ENCODE measurements at regions not wholly inside any gene's neighbourhood (a gene's known extent, or its start where the extent isn't known, plus 50 kb on each side); places are given as distances from the start of the nearest gene placed in this dataset.
"Not testable (repeated sequence)": the region's sequence is repeated elsewhere in the genome, so short reads cannot be mapped to it uniquely, and the experiment has no call there.

DNA sequence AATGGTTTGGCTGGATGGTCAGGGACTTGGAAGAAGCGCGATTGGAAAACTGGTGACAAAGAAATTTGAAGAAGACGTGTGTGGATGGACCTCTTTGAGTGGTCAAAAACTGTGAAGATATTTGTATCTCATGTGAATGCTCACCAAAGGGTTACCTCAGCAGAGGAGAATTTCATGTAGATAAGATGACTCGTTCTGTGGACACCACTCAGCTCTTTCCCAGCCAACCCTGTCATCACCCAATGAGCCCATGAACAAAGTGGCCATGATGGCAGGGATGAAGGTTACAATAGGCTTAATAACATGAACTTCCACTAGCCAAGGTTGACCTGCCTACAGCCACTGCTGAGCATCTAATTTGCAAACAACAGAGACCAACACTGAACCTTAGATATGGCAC, 248.3 kb downstream of the KCNE4 start:
- no peak for DNase-seq

DNA sequence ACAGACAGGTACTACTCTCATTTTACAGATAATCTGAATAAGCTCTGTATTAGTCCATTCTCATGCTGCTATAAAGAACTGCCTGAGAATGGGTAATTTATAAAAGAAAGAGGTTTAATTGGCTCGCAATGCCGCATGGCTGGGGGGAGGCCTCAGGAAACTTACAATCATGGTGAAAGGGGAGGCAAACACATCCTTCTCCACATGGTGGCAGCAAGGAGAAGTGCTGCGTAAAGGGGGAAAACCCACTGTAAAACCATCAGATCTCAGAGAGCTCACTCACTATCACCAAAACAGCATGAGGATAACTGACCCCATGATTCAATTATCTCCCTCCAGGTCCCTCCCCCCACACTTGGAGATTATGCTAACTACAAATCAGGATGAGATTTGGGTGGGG, 254.4 kb downstream of the KCNE4 start:
- peak; percentile 47 for DNase-seq

DNA sequence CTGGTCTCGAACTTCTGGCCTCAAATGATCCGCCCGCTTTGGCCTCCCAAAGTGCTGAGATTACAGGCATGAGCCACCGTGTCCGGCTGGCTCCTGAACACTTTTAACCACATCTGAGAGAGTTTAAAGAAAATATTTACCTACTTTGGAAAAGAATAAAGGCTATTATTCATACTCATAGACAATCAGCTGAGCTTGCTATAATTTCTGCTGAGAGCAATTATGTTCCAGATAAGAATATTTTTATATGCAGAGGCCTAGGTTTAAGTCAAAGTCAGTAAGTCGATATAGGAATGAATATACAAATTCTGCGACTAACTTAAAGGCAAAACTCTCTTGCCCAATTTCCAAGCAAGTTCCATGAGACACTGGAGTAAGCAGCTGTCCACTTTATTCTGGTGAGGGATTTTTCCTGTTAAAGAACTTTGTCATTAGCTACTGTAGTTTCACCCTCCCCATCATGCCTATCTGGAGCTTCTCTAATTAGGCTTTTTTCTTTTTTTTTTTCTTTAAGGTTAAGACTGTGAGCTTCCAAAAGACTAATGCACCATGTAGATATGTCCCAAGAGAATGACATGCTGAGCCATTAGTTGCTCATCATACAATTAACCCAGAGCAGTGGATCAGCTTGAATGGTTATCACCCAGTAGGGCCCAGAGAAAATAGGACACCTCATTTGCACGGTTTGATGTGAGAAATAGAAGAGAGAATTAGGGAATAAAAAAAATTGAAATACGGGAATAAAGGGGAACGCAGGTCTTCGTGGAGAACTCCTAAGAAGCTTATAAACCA, 260.1 kb downstream of the KCNE4 start:
- no peak for DNase-seq

DNA sequence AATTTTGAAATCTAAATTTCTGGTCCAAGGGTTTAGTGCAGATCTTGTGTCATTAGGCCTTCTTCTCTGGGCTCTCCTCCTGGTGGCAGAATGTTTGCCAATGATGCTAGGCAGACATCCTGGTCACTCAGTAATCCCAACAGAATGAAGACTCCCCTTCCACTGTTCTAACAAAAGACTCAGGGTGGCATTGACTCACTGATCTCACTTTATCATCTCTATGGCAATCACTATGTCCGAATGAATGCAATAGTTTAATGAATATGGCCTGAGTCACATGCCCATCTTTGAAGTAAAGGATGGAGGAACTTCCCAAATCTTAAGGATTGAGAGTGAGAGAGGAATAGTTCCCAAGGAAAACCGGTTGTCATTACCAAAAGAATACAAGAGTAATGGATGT, 261.1 kb downstream of the KCNE4 start:
- no peak for DNase-seq

DNA sequence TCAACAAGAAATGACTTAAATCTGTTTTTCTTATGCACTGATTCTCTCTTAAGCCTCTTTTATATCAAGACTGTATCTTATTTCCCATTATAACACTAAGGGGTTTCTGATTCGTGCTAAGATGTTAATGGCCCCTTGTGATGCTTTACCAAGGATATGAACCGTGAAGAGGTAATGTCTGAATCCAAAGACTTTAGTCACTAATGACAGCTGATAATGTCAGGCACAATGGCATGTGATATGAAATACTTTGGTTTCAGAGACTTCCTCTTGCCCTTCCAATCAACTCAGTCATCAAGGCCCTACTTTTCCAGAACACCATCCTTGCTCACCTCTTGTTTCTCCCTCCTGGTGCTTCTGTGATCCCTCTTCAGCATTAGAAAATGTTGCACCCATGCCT, 262.8 kb downstream of the KCNE4 start:
- DNase-seq, result no peak

DNA sequence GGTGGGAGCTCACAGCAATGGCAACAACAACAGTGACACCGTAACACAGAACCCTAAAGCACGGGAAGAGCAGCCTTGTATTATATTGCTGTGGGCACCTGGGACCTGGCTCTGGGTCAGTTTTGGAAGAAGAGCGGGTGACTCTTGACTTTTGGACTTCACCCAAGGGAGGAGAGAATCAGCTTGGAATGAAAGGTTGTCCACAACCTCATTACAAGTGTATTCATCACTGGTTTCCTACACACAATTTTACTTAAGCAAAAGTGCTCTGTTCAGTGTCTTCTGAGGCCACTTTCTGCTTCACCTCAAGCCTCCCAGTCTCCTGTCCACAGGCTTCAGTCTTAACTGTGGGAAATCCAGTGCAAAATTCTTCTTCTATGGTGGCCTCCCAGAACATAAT, 263.8 kb downstream of the KCNE4 start:
- no peak for DNase-seq

DNA sequence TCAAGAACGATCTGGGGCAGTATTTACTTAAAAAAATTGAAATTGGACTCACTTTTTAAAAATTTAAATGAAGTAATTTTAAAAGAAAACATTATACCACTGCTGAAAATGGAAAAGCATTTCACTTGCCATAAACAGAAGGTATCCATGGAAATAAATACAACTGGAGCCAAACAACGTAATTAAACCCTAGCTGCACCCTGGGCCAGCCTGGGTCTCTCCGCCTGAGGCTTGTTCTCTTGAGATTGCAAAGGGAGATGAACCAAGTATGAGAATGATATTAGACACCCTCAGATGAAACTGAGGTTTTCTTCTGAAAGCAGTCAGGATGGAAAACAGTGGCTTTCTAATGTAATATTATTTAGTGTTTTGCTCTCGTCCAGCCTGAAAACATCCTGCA, 264.4 kb downstream of the KCNE4 start:
- no peak for DNase-seq

DNA sequence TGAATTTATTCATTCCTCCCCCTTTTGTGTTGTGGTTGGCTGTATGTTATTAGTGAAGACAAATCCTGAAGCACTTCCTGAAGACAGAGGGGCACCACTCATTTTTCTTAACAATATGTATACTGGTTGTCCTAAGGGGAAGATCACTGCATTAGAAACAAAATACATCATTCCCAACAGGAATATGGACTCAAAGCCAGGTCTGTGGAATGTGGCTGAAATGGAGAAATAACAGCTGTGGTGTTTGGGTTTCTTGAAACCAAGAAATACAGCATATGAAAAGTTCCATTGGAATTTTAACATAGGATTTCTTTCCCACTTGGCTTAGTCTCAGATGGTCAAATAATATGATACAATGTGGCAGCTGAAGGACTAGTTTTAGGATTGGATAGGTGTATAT, 267.6 kb downstream of the KCNE4 start:
- no peak for DNase-seq

DNA sequence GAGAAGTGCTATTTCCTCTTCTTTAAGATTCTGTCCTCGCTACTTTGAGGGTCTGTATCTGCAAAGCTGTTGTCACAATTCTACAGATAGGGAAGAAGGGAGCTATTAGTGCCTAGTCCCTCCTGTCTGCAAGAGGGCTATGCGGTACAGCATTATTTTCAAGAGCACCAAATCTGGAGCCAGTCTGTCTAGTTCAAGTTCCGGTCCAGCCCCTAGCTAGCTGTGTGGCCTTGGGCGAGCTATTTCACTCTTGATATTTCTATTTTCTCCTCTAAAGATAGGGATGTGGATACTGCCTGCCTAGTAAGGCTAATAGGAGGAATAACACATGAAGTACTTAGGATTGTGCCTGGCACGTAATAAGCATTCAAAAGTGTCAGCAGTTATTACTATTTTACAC, 272.4 kb downstream of the KCNE4 start:
- DNase-seq, result no peak

DNA sequence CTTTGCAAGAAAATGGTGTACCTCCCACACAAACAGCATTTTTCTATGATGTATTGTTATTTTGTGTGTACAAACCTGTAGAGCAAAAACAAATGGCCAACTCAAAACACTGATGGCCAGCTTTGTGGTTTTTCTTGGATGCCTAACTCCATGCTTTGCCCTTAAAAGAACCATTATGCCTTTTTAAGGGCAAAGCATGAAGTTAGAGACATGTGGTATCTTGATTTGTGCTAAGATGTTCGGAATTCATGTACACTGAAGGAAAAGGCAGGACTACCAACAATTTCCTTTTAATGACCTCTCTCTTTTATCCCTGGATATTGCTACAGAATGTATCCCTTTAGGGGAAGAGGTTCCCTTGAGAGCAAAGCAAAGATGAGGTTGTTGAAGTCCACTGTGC, 273.6 kb downstream of the SCG2 start:
- DNase-seq, result no peak

DNA sequence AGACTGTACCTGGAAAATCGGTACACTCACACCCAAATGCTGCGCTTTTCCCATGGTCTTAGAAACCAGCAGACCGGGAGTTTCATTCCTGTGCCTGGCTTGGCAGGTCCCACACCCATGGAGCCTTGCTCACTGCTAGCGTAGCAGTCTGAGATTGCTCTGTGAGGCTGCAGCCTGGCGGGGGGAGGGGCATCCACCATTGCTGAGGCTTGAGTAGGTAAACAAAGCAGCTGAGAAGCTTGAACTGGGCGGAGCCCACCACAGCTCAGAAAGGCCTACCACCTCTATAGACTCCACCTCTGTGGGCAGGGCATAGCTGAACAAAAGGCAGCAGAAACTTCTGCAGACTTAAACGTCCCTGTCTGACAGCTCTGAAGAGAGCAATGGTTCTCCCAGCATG, 271.4 kb downstream of the SCG2 start:
- DNase-seq, result not testable (repeated sequence)

DNA sequence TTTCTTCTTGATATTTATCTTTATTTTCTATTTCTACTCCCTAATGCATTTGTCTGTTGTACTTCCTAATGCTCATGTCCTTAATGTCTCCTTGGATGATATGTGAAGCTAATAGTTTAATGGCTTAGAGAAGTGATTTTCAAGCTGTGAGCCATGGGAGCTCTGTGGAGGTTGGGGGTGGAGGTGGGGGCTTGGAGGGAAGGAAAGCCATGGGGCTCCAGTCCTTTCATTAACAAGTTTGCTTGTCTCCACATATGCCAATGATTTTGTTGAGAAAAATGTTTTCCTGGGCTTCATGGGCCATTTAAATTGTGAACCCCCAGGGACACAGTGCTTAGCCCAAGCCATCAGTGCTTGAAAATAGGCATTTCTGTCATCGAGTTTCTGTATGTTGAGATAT, 264.1 kb downstream of the SCG2 start:
- no peak for DNase-seq

DNA sequence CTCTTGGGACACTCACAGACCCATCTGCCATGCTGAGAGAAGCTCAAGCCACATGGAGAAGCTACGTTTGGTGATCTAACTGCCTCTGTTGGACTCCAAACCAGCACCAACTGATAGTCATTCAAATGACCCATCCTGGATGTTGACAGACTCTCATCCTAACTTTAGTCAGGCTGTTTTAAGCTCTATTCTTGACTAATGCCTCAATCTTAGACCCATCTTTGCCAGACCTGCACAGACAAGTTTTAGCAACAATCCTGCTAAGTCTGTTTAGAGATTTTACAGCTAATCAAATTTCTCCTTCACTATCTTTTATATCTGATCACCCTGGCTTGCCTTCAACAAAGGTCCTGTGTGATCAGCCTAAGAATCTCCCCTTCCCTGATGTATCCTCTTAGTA, 245.1 kb downstream of the SCG2 start:
- DNase-seq, result no peak

DNA sequence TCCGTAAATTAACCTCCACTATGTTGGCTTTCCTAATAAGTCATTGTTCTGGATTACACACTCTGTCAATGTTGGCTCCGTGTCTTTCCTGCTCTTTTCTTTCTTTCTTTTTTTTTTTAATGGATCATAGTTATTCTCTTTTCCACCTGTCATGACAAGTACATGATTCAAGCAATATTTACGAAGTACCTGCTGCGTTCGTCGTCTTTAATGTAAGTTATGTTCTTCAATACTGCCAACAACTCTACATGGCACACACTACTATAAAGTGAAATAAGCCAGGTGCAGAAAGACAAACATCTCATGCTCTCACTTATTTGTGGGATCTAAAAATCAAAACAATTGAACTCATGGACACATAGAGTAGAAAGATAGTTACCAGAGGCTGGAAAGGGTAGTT, 239.1 kb downstream of the SCG2 start:
- DNase-seq, result no peak

DNA sequence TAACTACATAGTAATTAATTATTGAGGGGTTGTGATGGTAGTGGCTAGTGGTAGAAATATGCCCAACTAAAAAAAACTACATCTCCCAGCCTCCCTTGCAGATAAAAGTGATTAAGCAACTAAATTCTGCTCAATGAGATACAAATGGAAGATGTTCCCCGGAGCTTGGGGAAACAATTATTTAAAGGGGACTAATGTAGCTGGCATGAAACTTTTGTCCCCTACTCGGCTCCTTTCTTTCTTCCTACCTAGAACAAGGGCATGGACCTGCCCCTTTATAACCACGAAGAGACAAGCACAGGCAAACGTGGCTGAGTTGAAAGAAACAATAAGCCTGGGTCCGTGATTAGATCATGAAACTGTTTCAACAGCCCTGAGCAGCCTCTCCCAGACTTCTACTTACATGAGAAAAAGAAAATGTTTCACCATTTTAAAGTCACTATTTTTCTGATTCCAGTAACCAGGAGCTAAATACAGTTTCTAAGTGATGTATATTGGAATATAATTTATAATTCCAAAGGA, 236.9 kb downstream of the SCG2 start:
- DNase-seq, result no peak

DNA sequence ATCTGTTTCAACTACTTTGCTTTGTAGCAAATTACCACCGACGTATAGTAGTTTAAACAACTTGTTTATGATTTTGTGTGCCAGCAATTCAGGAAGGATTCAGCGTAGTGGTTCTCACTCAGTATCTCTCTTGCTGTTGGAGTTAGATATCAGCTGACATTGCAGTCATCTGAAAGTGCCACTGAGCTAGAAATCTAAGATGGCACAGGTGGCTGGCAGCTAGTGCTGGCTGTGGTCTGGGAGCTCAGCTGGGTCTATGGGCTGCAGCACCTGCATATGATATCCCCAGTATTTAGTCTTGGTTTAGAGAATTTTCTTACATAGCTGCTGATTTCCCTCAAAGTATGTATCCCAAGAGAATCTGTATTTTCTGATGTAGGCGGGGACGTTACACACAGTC, 235.6 kb downstream of the SCG2 start:
- no peak for DNase-seq

DNA sequence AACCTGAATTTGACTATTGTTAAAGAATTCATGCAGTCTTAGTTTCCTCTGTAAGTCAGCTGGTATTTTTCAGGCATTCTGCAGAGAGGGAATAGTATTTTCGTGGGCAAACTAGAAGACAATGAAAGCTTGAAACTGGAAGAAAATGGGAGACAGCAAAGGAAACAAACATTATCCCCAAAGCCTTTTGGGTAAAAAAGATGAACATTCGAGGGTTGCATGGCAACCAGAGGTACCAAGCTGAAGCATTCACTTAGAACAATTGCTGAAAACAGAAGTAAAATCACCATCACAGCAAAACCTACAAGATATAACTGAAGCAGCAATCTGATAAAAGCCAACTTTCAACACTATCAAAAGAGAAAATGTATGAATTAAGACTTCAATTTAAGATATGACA, 233.7 kb downstream of the SCG2 start:
- DNase-seq, result no peak

DNA sequence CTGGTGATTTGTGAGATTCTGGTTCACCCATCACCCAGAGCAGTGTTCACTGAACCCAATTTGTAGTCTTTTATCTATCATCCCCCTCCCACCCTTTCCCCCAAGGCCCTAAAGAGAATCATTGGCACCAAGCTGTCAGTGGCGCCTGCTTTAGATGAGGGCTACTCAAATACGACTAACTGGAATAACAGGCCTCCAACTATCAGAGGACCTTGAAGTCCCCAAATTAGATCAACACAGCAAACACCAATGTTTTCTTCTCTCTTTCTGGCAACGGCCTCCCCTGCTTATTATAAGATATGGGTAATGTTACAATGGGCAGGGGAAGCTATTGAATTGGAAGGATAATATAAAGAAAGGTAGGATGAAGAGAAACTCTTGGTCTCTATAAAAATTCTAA, 232.3 kb downstream of the SCG2 start:
- no peak for DNase-seq

DNA sequence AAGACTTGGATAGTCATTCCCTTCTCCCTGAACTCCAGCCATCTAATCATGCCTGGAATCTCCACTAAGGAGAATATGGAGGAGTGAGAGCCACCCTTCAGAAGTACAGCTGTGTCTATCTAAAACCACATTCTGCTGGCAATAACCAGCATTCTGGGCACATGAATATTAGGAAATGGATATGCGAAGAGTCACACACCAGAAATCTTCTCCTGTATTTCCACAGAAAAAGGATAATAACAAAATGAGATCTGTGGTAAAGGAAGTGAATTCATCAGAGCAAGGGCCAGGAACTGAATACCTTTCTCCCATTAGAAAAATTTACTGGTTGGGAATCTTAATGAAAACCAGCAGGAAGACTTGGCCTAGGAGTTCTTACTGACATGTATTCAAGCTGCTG, 218.8 kb downstream of the SCG2 start:
- DNase-seq, result no peak

DNA sequence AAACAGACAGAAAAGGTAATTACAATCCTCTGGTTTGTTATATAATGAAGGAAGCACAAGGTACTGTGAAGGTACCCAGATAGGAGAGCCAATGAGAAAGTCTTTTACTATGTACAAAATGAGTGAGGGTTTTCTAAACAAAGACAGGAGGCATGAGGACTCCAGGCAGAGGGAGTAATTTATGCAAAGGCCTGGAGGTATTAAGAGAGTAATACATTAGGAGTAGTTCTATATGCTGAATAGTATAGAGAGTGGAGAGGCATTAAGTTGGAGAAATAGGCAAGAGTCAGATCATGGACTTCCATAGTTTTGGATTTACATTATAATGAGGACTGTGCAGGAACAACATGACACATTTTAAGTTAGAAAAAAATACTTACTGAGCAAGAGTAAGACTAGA, 216.0 kb downstream of the SCG2 start:
- no peak for DNase-seq

DNA sequence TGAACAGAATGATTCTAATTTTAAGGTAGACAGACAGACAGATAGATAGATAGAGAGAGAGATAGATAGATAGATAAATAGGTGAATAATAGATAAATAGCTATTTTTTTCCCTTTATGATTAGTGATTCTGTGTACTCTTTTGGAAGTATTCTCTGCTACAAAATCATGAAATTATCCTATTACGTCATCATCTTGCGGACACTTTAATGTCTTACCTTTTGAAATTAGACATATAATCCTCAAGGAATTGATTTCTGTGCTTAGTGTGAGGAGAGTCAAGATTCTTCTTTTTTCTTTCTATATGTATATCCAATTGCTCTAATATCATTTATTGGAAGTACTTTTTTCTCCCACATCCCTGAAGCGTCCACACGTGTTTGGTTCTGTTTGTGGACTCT, 215.2 kb downstream of the SCG2 start:
- DNase-seq, result no peak

DNA sequence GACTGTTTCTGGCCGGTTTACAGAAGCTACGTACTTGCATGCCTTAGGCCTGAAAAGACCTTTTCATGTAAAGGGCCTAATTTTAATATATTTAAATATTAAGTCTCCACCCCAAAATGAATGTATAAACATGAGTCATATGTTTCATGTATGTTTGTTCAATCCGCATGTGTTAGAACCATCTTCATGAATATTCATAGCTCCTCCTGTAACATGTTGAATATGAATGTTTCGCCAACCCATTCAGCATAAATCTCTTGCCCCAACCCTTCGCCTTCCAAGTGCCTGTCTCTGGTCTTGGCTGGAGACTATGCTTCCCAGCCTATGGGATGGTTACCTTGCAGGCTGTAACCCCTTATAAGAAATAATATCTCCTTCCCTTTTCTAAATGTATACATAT, 212.5 kb downstream of the SCG2 start:
- DNase-seq, result no peak

DNA sequence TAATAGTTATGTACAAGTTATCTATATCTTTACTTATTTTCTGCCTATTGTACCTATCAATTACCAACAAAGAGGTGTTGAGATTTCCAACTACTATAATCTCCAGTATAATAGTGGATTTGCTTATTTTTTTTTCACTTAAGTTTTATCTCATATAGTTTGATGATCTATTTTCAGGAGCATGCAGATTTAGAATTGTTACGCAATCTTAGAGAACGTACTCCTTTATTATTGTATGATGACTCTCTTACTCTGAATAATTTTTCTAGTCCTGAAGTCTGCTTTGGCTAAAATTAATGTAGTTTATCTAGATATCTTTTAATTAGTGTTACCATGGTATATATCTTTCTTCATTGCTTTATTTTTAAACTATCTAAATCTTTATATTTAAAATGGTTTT, 205.2 kb downstream of the SCG2 start:
- no peak for DNase-seq

DNA sequence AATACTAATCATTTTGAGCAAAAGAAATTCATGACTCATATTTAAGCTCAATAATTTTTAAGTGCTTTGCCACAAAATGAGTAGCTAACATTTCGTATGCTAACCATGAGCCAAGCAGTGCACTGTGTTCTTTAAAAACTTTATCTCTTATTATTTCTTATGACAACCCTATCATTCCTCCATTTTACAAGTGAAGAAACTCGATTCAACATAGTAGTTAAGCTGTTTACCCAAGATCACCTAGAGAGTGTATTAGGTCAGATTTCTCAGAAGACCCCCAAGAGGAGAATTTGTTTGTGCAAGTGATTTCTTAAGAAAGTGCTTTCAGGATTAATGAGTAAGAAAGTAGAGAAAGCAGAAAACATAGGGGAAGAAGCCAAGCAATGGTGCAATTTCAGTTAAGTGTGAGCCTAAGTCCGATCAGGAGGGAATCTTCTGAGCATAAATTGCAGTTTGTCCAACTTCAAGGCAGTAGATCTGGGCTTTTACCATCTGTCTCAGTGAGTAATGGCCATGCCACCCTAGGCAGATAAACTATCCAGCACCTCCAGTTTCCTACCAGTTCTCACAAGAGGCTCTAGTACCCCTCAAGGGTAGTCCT, 202.7 kb downstream of the SCG2 start:
- DNase-seq, result no peak

DNA sequence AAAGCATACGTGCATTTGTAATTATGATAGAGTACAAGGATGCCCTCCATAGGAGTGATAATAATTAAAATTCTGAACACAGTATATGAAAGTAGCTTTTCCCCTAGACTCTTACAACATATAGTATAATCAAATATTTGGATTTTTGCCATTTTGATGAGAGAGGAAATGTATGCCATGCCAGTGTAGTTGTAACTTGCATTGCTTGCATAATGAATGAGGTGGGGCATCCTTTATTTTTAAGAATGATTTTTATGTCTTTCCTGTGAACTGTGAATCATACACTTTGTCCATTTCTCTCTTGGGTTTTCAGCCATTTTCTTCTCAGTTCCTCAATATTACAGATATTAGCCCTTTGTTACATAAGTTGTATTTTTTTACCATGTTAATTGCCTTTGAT, 197.5 kb downstream of the SCG2 start:
- DNase-seq, result no peak
